MM.1S (cell line): ENCODE measurements at regions not wholly inside any gene's neighbourhood (a gene's known extent, or its start where the extent isn't known, plus 50 kb on each side); places are given as distances from the start of the nearest gene placed in this dataset.

ENCODE experiments used
- CTCF ChIP-seq: fragments of 300-600 bp; sonication (generic); IDR thresholded peaks from 2 replicates; pipeline ENCODE4 v1.5.1; 2016; ENCODE audit warnings: antibody characterized with exemption, low read length, mixed read lengths
- EZH2 ChIP-seq: fragments of 300-600 bp; sonication (generic); optimal IDR thresholded peaks from 2 replicates; pipeline ENCODE3; 2017; ENCODE audit warnings: low read depth, mild to moderate bottlenecking, antibody characterized with exemption, low read length, mixed read lengths
- EZH2phosphoT487 ChIP-seq: fragments of 300-600 bp; sonication (generic); IDR thresholded peaks from 2 replicates; pipeline ENCODE4 v1.6.1; 2018; ENCODE audit warnings: antibody characterized with exemption, low read length

- no peak for TF ChIP-seq CTCF
- no peak for TF ChIP-seq EZH2phosphoT487
- no peak for TF ChIP-seq EZH2
Observed at GRCh38 chr6:87904011-87904410, 143.6 kb upstream of the SPACA1 start.
